GM18517 (cell line): ENCODE measurements at regions not wholly inside any gene's neighbourhood (a gene's known extent, or its start where the extent isn't known, plus 50 kb on each side); places are given as distances from the start of the nearest gene placed in this dataset.

Experiments used
- ATAC-seq: cut with Tn5 transposase; IDR thresholded peaks from one replicate; pipeline ENCODE4 v1.9.1; 2021; ENCODE audit warnings: mild to moderate bottlenecking, moderate library complexity; ENCODE audit not compliant: unreplicated experiment

DNA sequence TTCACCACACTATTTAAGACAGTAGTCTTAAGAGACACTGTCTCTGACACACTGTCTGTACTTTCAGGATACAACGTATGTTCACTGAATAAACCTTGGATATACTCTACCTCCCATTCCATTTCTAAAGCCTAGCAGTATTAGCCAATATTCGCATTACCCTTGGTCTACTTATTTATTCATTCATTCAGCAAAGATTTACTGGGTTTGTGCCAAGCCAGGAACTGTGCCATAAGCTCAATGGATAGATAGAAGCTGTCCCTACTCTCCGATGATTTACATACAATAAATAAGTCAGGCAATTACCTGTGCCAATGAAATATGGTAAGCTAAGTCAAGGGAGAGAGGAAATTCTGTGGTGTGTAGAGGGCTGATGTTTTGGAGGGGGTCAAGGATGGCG, 195.2 kb upstream of the RAB4A start:
- ATAC-seq: no peak

DNA sequence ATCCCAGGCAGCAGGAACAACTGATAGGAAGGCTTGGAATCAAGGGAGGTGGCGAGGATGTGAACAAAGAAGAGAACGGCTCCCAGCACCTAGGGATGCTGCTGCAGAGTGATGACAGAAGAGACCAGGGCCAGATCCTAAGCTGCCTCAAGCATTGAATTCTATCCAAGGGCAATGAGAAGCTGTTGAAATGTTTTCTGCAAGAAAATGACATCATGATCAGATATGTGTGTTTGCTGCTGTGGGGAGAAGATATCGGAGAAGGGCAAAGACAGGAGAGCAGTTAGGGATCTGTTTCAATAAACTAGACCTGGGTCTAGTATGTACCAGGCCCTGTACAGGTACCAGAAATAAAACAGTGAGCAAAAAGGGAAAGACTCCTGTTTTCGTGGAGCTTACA, 194.7 kb upstream of the RAB4A start:
- ATAC-seq: no peak

DNA sequence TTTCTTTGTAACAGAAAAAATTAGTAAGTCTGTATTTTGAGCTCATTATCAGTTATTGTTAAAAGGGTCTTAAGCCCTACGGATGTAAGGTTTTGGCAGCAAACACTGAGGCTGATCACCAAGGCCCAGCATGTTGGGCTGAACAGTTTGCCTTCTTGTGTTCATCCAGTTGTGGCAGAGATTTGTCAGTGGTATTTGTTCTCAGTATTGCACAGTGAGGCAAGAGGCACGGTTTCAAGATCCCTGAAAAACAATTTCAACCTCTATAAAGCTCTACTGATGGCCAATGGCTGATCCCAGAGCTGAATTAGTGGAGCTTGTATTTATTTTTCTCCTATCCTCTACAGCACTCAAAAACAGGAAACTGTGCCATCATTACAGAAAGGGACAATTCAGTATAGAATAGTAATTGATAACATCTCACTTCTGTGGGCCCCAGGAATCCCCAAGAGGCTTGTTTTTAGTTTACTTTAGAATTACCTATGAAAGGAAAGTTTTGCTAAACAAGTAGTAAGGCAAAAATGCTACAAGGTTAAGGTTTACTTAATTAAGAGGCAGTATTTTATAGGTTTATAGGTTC, 191.8 kb upstream of the RAB4A start:
- ATAC-seq: no peak

DNA sequence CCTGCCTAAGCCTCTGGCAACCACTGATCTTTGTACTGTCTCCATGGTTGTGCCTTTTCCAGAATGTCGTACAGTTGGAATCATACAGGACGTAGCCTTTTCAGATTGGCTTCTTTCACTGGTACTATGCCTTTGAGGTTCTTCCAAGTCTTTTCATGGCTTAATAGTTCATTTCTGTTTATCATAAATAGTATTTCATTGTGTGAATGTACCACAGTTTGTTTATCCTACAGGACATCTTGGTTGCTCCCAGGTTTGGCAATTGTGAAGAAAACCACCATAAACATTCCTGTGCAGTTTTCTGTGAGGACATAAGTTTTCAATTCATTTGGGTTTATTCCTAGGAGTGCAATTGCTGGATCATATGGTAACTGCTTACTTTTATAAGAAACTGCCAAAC, 190.6 kb upstream of the RAB4A start:
- no peak for ATAC-seq

DNA sequence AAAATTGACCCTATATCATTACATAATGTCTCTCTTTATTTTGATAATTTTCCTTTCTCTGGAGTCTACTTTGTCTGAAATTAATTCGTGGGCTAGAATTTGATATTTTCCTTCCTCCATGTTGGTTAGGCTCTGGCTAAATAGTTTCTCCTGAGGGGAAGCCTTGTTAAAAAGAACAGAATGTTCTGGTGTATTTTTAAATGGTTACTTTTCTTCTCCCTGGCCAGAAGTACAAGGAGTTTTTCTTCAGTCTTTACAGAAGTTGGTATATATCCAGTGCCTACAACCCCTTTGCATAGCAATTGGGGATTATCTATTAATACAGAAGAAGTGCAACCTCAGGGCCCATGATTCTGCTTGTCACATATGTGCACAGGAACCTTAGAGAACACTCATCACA, 185.6 kb upstream of the RAB4A start:
- ATAC-seq: no peak

GRCh38 chr1:229086091-229086490, 184.8 kb upstream of the RAB4A start:
- no peak for ATAC-seq

DNA sequence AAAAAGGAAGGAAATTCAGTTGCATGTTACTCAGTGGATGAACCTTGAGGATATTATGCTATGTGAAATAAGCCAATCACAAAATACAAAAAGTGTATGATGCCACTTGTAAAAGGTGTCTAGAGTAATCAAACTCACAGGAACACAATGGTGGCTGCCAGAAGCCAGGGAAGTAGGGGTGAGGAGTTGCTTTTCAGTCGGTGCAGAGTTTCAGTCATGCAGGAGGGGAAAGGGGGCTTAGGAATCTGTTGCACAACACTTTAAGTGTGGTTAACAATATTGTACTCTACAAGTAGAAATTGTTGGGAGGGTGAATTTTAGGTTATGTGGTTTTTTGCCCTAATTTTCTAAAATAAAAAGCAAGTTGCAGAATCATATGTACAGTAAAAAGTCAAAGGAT, 184.2 kb upstream of the RAB4A start:
- ATAC-seq: no peak

GRCh38 chr1:229087339-229087738, 183.6 kb upstream of the RAB4A start:
- ATAC-seq: no peak

- ATAC-seq: no peak
Measured at GRCh38 chr1:229087906-229088305, 183.0 kb upstream of the RAB4A start.

DNA sequence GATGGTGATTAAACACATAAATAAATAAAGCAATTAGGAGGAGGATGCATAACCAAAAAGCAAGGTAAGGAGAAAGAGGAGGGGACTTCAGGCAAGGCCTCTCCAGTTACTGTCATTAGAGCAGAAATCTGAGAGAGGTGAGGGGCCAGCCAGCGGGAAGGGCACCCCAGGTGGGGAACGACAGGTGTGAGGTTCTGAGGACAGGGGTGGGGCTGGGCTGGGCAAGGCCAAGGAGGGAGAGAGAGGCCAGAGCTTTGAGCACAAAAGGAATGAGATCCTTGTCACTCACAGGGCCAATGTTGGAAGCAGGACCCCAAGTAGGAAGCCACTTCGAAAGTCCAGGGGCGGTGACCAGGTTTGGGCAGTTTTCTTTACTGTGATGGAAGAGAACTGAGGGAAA, 182.2 kb upstream of the RAB4A start:
- ATAC-seq: no peak

- ATAC-seq: no peak
Measured at GRCh38 chr1:229089586-229090208, 181.2 kb upstream of the RAB4A start.

DNA sequence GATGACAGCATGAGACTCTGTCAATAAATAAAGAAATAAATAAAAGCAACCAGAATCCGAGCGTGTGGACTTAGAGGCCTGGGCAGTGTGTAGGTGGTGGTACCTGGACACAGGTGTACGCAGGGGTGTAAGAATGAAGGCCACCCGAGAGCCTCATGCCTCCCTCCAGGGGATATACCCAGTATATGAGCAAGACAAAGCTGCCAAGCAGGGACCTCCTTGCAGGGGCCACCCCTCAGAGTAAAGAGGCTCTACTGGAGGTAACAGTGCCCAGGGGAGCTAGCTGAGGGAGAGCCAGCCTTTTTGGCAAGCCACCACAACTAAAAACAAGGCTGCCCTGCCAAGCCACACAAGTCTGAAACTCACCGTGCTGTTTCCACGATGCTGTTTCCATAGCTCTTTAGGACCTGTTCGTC, 179.2 kb upstream of the RAB4A start:
- no peak for ATAC-seq

DNA sequence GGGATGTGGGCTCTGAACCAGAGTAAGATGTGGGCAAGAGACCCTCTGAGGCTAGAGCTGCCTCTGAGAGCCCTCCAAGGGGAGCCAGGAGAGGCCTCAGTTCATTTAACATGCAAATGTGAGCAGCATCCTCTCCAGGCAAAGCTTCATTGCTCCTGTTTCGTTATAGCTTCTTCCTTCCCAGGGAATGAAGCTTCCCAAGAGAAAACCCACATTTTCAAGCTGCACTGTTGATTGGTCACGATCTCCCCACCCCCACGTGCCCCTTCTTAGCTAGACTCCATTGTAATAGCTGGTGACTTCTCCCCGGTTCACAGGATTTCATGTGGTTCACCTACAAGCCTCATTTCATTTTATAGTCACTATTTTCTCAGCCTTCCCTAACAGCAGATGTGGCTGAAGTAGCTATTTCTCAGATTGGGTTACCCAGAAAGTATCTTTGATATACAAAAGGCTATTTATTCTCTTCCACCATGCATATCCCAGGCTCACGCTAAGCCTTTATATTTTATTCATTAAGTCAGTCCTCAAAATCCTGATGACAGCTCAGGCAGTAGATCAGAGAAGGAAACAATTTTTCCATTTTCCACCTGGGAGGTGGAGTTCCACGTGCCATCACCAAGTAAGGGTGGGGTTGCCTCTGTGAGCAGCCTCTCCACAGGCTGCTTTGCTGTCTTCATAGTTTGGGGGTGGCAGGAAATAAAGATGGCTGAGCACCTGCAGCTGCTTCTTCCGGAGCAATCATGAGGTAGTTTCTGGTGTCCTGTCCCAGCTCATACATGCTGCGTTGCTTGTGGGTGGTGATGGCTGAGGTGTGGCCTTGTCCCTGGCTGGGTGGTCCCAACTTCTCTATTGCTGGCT, 178.3 kb upstream of the RAB4A start:
- ATAC-seq: no peak

DNA sequence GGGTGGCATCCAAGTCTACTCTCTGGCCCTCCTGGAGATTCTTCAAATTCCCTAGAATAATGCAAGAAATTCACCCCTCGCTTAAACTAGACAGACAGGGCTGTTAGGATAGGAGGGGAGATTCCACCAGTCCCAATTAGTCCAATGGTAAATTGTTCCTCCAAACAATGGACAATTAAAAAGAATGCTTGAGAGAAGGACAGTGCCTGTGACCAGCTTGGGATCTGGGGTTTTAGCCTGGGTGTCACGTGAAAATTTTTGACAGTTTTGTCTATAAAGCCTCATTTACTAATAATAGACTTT, 177.7 kb upstream of the RAB4A start:
- no peak for ATAC-seq

DNA sequence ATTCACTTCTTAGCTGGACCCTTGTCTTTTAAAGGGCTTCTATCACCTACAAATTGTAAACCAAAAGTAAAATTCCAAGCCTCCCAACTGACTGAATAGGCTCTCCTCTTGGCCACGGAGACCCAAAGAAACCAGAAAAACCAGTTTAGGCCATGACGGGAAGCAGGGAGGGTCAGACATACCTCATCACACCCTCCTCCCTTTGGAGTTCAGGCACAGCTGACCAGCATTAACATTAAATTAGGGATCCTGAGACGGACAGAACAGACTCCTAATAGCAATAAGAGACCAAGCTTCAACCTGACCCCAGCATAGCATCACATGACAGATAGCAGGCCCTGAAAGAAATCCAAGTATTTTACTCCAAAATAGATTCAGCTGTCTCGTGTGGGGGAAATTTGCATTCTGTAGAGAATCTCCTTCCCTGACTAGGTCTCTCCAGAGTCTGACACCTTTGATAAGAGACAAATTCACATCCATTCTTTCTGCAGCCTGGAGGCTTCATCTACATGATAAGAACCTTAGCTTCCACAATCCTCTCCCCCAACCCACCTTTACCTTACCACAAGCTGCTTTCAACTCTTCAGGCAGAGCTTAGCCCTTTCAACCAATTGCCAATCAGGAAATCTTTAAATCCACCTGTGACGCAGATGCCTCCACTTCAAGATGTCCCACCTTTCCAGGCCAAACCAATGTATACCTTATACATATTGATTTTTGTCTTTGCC, 177.1 kb upstream of the RAB4A start:
- ATAC-seq: no peak

- ATAC-seq: no peak
Measured at GRCh38 chr1:229094476-229095311, 176.2 kb upstream of the RAB4A start.

DNA sequence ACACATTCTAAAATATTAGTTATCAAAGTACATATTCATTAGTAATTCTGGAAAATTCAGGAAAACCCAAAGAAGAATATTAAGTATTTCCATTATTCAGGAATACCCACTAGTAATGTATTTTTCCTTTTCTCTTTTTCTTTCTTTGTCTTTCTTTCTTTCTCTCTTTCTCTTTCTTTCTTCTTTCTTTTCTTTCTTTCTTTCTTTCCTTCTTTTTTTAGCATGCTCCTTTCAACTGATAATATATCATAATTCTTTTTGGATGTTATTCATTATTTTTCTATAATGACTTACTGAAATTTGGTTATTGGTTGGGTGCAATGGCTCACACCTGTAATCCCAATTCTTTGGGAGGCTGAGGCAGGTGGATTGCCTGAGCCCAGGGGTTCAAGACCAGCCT, 175.6 kb upstream of the RAB4A start:
- ATAC-seq: no peak

DNA sequence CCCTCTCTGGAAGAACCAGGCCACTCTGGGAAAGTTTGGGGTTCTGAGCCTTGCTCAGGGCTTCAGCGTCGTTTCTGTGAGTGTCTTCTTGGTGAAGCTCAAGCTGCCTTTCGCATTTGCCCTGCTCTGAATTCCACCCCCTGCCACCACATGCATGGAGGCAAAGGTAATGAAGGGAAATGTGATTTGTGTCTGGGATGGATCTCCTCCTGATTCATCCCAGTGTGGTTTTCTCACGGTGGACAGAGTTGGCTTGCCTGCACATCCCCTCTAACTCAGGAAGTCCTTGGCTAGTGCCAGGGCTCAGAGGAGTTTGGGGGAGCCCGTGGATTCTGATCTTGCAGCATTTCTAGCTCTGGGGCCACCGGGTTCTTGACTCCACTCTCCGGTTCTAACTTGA, 173.6 kb upstream of the RAB4A start:
- no peak for ATAC-seq

- ATAC-seq: no peak
Measured at GRCh38 chr1:229098361-229098760, 172.6 kb upstream of the RAB4A start.

- no peak for ATAC-seq
Measured at GRCh38 chr1:229098903-229099578, 171.9 kb upstream of the RAB4A start.
